ENCODE measurements at regions not wholly inside any gene's neighbourhood (a gene's known extent, or its start where the extent isn't known, plus 50 kb on each side); places are given as distances from the start of the nearest gene placed in this dataset.

DNA sequence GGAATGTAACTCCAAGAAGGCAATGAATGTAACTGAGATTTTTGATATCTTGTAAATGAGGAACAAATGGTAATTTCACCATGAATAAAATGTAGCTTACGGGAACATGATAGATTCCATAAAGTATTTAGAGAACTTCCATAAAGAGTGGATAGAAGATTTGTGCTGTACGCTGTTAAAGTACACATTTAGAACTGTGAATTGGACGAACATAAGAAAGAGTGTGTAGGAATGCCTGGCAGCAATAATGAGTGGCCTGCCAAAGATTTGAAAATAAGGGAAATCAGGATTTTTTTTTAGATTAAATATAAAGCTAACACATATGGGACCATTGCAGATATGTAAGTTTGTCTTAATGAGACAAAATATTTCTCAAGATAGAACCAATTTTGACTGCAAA lies 1153.3 kb upstream of the EYS start:
- TF ChIP-seq CTCF (conservative IDR thresholded peaks at IDR 0.05; ENCODE audit: low read depth, low read length) (no peak), EZH2 (IDR thresholded peaks at IDR 0.05; ENCODE audit: low read length, unreplicated experiment) (no peak)
